Right lobe of liver (tissue), 4 donors: ENCODE measurements at regions not wholly inside any gene's neighbourhood (a gene's known extent, or its start where the extent isn't known, plus 50 kb on each side); places are given as distances from the start of the nearest gene placed in this dataset.

Experiments used
- CTCF ChIP-seq, 4 donors: fragments of 200-600 bp in 3 of 4; fragments of 450-650 bp in 1 of 4; IDR thresholded peaks; one replicate each; pipeline versions ENCODE4 v1.5.1 to v1.8.0; 2016 to 2022; ENCODE audit warnings: antibody characterized with exemption in 4 of 4, mild to moderate bottlenecking in 2 of 4
- POLR2A ChIP-seq: fragments of 450-650 bp; IDR thresholded peaks from one replicate; pipeline ENCODE4 v1.6.1; 2017; ENCODE audit warnings: antibody characterized with exemption, mild to moderate bottlenecking
- donor health status: DM: no; HTN: no; CAD: no.
- donor health status: DM: no; HTN: no; CAD: no.
- donor health status: DM: no; HTN: yes; CAD: no.

- TF ChIP-seq CTCF (IDR thresholded peaks at IDR 0.05) (no peak), POLR2A (no peak)
Observed at GRCh38 chr11:10396771-10397170, 58.3 kb upstream of the AMPD3 start.
